GM19238 (cell line): ENCODE measurements at regions not wholly inside any gene's neighbourhood (a gene's known extent, or its start where the extent isn't known, plus 50 kb on each side); places are given as distances from the start of the nearest gene placed in this dataset.
"Not testable (repeated sequence)": the region's sequence is repeated elsewhere in the genome, so short reads cannot be mapped to it uniquely, and the experiment has no call there.

Experiments used
- DNase-seq: peaks from one replicate; pipeline ENCODE4 v3.0.0; 2011; ENCODE audit warnings: low spot score; ENCODE audit not compliant: insufficient read length

DNA sequence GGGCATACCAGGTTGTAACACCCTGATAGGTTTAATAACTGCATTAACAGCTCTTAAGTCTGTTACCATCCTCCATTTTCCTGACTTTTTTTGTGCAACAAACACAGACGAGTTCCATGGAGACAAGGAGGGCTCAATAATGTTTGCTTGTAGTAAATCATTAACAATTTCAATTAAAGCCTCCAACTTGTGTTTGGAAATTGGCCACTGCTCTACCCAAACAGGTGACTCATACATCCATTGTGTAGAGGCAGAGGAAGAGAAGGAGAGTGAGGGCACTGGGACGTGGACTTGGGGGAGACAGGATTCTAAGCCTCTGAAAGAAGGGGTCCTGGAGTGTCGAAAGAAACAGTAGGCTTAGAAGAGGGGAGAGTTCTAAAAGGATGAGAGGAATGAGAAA, 213.6 kb upstream of the KCNN2 start:
- DNase-seq = no peak

DNA sequence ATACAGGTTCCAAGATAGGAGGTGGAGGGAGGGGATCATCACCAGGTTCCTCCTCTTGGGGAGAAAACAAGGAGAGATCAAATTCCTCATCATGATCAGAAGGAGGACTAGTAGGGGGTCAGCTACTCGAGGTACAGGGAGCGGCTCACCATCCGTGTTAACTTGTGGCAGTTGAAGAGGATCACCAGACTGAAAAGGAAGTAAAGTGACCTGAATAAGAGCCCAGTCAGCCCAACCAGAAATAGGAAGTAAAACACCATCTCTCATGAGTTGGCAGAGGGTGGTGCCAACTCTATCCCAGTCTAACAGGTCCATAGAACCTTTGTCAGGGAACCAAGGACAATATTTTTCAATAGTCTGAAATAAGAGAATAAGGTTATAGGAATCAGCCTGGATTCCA, 213.1 kb upstream of the KCNN2 start:
- not testable (repeated sequence) for DNase-seq

DNA sequence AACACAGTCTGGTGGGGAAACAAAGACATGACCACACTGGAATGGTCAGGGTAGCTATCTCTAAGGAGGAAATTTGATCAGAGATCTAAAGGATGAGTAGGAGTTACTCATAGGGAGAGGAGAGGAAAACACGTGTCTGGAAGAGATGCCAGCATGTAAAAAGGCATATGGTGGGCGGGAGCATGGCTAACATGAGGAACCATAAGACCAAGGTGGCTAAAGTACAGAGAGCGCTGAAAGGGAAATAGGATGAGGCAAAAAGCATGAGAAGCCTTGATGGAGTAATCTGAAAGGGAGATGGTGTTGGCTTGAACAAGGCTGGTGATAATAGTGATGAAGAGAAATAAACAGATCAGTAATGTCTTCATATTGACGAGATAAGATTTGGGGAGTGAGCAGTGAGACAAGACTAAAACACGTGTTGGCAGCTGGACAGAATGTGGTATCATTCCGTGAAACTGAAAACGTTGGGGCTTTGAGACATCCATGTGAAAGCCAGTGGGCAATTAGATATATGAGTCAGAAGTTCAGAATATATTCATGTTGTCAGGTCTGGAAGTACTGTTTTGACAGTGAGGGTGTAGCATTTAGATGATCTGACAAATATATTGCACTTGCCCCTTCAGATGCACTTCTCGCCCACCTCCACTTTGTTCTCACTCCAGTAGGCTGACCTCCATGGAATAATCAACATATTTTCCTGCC, 209.1 kb upstream of the KCNN2 start:
- no peak for DNase-seq

DNA sequence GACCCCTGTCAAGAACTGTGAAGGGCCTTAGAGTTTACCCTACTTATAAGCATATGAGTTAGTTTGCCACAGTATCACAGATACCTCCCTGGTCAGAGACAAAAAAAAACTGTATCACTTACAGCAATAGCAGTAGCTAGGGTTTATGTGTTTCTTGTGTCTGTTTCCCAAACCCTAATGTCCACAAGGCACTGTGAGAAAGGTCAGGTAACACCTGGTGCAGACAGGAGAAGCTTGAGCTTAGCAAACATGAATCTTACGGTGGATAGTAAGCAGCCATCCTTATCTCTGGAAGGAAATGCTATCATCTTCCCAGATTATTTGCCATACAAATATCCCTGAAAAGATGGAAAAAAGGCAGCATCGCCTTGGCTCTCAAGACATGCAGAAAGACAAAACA, 208.5 kb upstream of the KCNN2 start:
- DNase-seq = no peak

DNA sequence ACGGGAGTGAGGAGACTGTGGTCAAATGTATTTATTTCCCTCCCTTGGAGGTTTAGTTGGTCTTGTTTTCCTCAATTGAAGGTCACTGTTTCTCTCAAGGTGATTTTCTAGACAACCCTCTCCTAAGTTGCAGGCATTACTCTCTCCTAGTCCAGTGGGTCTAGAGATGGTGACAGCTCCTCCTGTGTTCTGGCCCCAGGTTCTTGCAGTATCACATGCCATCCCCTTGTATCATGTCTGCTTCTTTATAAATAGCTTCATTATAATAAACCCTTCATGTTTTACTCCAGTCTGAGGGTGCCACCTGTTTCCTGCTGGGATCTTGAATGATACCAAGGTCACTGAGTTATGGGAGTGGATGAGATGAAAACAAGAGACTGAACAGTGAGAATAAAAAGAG, 208.0 kb upstream of the KCNN2 start:
- DNase-seq = no peak

DNA sequence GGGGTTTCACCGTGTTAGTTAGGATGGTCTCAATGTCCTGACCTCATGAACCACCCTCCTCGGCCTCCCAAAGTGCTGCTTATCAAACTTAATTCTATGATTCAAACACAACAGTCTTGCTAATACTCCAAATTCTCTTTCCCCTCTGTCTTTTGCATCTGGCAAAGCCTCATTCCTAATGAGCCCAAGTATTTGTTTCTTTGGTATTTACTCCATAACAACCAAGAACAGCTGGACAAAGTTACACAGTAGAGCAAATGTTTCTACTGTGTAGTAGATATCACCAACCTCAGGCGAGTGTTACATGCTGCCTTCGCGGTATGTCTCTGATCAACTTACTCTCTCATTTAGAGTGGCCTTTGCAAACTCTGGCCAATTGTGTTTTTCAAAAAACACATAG, 195.8 kb upstream of the KCNN2 start:
- DNase-seq = no peak

DNA sequence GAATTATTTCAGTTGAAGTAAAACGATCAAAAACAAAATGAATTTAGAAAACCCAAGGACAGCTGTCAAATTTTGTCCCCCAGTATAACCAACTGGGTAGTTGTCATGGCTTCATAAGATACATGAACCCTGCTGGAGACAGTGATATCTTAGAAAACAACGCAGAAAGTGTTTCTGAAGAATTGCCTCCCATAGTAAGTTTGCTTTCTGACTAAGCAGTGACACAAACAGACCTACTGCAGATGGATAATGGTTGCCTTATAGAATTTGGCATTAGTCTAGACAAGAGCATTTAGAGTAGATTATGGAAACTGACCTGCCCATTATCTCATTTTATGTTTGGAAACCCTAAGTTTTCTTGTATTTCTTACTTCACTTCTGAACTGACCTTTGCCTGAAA, 187.7 kb upstream of the KCNN2 start:
- no peak for DNase-seq

DNA sequence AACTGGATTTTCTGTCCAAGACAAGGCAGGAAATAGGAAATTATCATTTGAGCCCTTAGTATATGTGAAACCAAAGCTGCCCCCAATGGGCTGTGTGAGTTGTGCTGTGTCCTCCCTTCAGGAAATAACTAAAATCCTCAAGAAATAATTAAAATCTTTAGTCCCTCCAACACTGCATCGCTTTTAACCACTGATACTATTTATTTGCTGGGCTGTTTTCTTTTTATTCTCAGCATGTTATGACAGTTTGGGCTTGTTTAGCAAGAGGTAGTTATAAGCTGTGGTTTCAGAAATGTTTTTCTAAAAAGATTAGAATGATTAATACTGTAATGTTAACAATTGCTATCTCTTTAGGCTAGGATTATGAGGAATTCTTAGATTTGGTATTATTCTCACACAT, 187.0 kb upstream of the KCNN2 start:
- no peak for DNase-seq

DNA sequence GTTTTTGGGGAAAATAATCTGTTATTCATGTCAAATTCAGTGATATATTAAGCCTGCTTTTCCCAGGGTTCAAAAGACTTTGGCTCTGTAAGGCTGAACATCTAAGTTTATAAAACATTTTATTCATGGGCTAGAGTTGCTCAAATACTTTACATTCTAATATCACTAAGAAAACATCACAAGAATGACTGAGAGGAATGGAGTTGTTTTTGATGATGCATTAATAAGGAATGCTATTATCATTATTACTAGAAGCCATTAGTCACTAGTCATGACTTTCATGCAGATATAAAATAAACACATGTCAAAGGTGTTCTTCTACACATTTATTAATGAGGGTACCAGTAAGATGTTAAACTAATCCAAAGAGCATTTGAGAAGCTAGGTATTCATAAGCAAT, 185.5 kb upstream of the KCNN2 start:
- no peak for DNase-seq

DNA sequence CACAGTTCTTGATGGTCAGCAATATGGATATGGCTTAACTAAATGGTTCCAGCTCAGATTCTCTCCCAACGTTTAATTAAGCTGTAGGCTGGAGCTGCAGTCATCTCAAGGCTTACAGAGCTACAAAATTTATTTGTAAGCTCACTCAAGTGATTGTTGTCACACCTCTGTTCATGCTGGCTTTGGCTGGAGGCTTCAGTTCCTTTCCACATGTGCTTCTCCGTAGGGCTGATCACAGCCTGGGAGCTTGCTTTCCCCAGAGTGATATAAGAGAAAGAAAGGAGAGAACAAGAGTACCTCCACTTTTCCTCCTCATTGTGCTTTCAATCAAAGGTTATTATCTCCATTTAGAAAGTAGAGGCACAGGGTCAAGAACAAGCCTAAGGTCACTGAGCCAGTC, 182.7 kb upstream of the KCNN2 start:
- no peak for DNase-seq

DNA sequence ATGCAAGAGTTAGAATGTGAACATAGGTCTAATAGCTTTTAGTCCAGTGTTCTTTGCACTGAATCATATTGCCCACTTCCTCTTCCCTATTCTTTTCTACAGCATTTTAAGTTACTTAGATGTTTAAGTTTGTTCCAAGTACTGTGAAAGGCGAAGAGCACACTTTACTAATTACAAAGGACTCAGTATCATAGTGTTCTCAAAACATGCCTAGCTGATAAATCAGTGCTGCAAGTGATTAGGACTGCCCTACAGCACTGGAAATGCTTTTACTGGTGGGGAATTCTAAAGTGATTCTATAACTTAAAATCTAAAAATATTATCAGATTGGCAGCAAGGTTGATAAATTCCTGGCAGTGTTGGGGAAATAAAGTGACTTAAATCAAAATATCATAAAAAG, 177.9 kb upstream of the KCNN2 start:
- DNase-seq = no peak

DNA sequence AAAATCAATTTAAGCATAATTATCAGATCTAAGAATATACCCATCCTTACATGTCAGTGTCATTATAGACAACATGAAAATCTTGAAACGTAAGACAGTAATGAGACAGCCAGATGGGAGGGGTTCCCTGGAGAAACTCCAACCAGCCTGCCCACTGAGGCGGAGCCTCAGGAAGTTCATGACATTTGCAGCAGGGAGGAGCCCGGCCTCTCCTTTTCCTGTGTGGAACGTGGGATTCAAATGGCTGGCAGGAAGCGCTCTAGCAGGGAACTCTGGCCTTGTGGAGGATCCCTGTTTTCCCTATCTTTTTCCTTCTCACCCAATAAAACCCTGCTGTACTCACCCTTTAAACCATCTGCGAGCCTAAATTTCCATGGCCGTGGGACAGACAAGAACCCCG, 176.6 kb upstream of the KCNN2 start:
- DNase-seq = no peak

DNA sequence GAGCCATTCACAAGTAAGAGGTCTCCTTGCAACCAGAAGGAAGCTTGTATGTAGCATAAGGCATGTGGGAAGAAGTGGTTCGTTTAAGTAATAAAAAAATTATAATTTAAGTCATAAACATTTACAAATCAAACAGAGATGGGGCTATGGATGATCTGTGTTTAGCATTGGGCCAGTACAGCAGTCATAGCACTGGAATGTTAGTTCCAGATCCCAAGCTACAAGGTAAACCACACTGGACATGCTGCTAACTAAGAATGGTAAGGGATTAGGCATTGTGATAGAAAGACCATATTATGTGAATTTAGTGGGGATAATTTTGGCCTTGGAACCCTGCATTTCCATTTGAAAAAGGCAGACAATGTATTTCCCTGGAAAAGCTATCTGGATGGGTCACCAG, 170.4 kb upstream of the KCNN2 start:
- no peak for DNase-seq

DNA sequence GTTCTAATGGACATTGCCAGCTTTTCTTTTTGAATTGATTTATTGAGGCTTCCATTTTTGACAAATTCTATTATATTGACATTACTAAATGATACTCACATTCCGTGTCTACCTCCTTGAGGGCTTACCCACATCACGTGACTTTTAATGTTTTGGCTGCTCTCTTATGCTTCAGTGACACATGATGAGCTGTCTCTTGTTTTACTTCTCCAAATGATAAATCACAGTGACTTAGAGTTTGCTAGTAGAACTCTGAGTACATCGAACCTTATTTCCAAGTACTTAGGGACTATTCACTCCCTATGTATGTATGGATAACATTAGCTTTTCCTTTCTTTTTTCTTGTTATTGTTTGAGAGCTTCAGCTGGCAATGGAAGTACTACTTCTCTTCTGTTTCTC, 169.8 kb upstream of the KCNN2 start:
- no peak for DNase-seq

DNA sequence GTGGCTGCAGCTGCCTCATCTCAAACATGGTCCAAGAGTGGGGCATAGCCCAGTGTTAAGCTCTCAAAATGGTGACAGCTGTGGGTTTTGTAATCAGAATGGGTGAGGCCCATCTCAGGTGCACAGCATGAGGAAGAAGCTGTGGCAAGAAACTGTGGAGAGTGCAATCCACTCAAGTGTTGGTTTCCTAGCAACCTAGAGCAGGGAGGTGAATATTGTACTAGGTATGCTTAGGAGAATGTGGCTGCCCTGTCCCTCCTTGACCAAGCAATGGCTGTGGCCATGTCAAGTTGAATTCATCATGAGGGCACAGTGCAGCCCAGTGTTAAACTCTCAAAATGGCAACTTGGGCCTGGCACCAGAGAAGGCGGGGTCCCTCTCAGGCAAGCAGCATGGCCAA, 160.5 kb upstream of the KCNN2 start:
- DNase-seq = no peak

DNA sequence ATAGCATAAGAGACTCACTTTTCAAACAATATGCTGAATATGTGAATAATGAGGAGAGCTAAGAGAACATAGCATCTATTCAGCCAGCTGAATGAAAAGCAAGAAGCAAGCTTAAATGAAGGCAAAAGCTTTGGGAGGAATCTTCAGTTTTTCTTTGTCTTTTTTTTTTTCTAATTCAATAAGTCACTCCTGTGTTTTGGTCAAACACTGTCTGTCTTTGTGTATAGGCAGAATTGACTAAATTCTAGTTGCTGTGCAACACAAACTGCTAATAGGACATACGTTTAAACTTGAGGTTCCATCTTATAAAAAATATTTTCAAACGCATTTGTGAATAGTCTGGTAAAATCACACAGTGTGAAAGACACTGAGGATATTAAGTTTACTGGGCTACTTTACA, 156.9 kb upstream of the KCNN2 start:
- no peak for DNase-seq

DNA sequence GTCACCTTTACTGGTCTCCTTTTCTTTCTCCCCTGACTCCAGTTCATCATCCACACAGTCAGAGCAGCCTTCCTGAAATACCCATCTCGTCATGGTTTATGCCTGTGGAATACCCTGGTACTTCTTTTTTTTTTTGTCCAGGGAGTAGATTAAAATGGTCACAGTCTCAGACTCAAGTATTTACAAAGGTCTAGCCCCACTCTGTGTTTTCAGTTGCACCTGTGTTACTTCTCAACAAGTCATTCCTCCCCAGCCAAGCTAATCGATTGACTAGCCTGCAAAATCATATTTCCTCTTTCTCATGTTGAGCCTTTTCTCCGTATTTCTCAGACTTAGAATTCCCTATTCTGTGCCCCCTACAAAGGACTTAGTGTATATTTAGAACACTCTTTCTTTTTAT, 155.2 kb upstream of the KCNN2 start:
- DNase-seq = no peak

DNA sequence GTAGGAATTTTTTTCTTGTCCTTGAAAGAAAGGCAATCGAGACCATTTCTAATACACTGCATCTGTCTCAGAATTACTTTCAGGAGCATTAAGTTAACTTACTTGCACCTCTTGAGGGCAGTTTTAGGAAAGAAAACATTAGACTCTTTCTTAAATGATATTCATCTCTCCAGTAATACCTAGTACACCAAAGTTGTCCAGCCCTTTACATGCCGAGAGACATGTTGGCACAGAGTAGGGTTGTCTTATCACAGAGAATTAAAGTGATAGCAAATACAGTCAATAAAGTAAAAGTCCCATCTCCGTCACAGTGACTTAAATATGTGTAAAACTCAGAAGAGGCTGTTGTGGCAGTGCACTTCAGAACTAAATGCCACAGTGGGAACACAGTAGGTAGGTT, 154.3 kb upstream of the KCNN2 start:
- DNase-seq = no peak

DNA sequence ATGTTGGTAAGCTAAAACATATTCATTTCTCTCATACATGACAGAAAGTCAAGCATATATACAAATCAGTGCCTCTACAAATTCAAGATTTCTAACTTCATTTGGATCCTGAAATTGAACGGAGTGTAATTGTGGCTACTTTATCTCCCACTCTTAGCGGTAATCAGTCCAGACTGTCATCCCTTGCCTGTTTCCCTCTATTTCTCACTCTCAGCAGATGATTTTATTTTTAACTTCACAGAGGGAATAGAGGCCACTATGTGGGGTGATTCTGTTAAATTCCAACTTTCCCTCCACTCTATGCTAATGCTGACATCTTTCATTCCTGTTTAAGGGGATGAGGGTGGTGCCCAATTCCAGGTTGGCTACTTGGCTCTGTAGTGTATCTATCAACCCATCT, 153.8 kb upstream of the KCNN2 start:
- no peak for DNase-seq

DNA sequence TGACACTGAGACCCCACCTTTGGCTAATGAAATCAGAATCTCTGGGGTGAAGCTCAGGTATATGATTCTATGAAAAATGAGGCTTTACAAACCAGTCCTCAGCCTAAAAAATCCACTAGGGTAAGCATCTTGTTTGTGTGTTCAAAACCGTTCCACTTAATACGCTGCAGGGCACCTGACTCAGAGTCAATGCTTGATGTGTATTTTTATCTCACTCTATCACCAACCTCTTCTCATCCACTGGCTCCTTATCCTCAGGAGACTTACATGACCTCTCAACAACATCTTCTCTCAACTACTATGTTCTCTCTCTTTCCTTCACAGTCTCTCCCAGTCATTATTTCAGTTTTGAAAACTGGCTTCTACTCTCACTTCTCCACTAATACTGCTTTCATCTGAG, 153.3 kb upstream of the KCNN2 start:
- DNase-seq = no peak

DNA sequence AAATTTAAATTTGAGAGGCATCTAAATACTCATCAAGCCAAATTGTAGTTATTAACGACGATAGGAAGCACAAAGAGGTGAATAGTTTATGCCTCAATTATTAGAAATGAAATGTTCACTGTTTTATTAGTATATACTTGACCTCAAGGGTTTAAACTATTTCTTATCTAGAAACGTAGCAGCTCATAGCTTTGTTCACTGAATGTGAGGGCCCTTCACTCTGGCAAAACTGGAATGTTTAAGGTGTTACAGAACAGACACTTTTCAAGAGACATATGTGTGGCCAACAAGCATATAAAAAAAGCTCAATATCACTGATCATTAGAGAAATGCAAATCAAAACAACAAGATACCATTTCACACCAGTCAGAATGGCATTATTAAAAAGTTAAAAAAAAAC, 151.2 kb upstream of the KCNN2 start:
- no peak for DNase-seq

DNA sequence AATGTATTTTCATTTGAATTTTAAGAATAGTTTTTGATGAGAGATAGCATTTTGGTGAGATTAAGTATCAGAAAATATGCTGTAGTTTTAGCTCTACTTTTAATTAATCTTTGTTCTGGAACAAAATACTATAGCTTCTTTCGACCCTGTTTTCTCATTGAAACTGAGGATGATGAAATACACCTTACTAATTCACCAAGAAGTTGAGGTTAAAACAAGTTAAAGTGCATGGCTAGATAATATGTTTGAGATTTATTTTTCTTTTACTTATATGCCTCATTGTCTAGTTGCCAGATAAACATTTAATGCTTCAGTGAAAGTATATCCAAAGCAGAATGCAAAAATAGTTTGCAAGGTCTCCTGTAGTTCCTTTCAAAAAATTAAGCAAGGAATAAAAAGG, 140.1 kb upstream of the KCNN2 start:
- no peak for DNase-seq

DNA sequence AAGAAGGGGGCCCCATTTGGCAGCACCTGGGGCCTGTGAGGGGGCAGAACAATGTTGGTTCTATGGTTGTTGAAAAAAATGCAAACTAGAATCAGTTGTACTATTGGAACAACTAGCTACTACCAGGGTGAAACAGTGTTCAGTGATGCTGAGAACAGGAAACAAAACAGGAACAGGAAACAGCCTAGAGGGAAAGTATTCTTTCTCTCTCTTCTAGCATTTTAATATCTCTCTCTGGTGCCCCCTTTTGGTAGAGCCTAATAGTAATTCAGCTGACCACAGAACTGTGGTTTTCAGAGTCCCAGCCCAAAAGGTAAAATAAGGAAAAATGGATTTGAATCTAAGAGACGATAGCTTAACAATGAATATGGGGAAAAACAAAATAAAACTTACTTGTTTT, 138.0 kb upstream of the KCNN2 start:
- no peak for DNase-seq

DNA sequence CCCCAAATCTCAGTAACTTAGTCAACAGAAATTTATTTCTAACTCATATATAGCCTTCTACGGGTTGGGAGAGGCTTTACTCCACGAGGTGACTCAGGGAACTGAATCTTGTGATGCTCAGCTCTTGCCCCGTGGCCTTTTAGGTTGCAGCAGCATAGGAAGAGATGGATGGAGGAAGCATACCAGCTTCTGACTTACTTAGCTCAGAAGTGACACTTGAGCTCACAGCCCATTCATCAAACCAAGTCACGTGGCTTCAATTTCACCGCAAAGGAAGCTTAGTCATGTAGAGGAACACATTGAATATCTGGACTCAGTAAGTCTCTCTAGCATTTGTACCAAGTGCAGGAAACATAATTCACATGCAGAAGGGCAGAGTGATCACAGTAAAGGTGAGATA, 124.1 kb upstream of the KCNN2 start:
- no peak for DNase-seq
